Hematopoietic multipotent progenitor cell (in vitro differentiated cells): ENCODE measurements at regions not wholly inside any gene's neighbourhood (a gene's known extent, or its start where the extent isn't known, plus 50 kb on each side); places are given as distances from the start of the nearest gene placed in this dataset.

ENCODE experiments used
- DNase-seq, 3 donors: peaks; one replicate each; pipeline ENCODE4 v3.0.0-alpha.2; 2011 to 2015; ENCODE audit warnings: low read depth in 2 of 3, low spot score in 2 of 3

DNA sequence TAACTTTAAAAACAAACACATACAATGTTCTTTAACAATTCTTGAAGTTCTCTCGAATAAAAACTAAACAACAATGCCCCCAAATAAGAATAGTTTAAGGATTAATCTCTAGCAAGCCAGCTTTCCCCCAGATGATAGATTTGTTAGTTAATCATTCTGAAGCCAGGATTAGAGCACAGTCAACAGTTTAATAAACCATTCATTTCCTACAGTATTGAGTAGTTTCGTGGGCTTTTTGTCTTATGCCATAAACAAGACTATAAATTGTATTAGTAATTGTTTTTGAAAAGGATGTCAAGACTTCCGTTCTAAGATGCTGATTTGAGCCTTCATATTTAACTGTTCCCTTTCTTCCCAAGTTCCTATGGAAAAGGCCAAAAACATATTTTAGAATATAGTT is 136.6 kb downstream of the PIK3R1 start:
- DNase-seq, result no peak

- DNase-seq, result no peak
These were observed 138.0 kb downstream of the PIK3R1 start for GRCh38 chr5:68353605-68354004.

- no peak for DNase-seq
These were observed 138.8 kb downstream of the PIK3R1 start for GRCh38 chr5:68354315-68354714.

- DNase-seq, result no peak
These were observed 140.7 kb downstream of the PIK3R1 start for GRCh38 chr5:68356216-68356615.

- no peak for DNase-seq
These were observed 141.1 kb downstream of the PIK3R1 start for GRCh38 chr5:68356623-68357022.

GRCh38 chr5:68359699-68360098 is 144.1 kb downstream of the PIK3R1 start:
- DNase-seq, result no peak

DNA sequence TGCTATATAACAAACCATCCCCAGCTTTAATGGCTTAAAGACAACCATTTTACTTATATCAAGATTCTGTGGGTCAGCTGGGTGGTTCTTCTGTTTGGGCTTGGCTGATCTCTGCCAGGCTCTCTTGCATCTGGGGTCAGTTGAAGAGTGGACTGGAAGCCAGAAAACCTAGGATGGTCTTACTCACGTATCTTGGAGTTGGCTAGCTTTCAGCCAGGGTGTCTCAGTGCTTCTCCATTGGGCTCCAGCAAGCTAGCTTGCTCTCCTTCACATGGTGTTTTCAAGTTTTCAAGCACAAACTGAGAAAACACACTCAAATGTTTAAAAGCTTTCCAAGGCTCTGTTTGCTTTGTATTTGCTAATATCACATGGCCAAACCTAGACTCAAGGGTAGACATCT is 146.8 kb downstream of the PIK3R1 start:
- no peak for DNase-seq

DNA sequence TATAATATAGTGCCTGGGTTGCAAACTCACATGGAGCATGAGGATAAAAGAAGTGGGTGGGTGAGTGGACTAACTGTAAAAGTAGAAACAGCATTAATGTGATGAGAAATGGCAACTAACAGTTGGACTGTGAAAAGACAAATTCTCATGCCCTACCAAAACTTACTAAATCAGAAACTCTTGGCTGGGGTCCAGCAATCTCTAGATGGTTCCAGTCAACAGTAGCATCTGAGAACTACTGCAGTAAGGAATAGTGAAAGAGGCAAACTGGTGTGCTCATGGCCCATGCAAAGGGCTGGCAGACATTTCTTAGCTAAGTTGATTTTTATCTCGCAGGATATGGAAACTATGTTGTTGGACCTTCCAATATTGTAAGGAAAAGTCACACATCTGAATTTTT is 150.3 kb downstream of the PIK3R1 start:
- no peak for DNase-seq

DNA sequence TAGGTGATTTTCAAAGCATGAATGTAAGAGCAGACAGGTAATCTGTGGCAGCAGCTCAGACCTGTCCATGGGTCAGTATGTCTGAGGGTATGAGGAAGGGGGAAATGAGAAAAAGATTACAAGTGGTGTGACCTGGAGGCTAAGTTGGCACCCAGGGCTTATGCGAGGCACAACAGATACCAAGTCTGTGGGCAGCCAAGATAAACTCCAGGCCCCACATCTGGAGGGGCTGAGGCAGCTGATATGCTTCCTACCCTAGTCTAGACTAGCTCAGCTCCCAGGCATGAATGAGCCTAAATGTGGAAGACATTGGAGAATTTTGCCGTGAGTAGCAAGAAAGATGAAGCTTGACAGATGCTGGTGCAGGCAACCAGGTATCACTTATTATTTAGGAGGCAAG is 151.7 kb downstream of the PIK3R1 start:
- peak in 1 of 3 donors; percentile 26 for DNase-seq

- no peak for DNase-seq
These were observed 152.2 kb downstream of the PIK3R1 start for GRCh38 chr5:68367717-68368116.

- DNase-seq, result no peak
These were observed 152.9 kb downstream of the PIK3R1 start for GRCh38 chr5:68368311-68369022.

DNA sequence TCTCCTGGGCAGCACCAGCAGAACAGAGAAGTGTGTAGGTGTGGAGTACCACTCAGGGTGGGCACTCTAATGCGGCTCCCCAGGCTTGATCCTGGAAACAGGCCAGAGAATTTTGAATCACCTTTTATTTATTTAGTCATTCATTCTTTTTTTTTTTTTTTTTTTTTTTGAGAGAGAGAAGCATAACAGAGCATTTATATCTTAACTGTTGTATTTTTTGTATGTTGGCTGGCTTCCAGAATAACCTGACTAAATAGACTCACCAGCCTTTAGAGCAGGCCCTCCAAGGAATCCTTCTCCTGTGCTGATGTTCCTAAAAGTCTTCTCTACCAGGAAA is 153.4 kb downstream of the PIK3R1 start:
- DNase-seq, result peak in 1 of 3 donors; percentile 62

GRCh38 chr5:68369457-68370125 is 154.0 kb downstream of the PIK3R1 start:
- peak in 1 of 3 donors; percentile 80 for DNase-seq

DNA sequence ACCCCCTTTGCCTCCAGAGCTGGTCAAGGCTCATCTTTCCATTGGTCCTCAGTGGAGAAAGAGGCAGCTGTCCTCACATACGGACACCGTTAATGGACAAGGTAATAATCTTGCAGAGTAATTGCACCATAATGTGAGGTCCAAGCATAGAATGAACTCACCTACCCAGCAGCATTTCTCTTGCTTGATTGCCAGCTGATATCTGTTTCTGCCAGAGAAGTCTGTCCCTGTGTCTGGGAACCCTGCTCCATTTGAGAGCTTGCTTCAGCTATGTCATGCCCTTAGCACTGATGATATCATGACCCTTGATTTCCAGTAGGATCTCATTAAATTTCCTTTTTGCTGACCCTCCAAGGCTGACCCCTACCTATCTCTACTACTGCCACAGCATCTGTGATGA is 154.6 kb downstream of the PIK3R1 start:
- no peak for DNase-seq

DNA sequence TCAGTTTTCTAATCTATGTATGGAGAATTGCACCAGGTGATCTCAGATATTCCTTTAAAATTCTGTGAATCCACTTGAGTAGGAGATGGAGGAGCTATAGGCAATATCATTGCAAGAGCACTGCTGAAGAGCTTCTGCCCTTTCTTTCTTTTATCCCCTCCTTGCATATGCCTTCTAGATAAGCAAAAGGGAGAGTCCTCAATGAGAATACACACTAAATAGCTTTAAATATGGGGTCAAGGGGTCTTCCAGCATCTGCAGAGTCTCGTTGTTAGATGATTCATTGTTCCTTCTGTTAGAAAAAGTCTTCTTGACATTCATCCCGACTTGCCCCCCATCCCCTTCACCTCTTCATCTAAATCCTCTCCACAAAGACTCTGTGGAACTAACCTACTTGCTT is 156.1 kb downstream of the PIK3R1 start:
- no peak for DNase-seq

DNA sequence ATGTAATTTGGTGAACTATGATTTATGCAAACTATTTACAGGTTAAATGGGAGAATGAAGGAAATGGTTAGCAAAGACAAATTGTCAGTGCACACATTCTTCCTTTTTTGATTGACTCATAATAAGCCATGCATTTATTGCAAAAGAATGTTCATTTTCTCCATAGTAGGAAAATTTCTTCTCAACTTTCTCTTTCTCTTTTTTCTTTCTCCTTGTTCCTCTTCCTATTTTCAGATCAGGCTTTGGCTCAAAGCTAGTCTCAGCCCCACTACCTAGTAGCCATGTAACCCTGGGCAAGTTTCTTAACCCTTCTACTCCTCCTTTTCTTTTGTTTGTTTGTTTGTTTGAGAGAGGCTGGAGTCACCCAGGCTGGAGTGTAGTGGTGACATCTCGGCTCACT is 156.6 kb downstream of the PIK3R1 start:
- DNase-seq, result no peak

GRCh38 chr5:68373050-68373449 is 157.5 kb downstream of the PIK3R1 start:
- no peak for DNase-seq

DNA sequence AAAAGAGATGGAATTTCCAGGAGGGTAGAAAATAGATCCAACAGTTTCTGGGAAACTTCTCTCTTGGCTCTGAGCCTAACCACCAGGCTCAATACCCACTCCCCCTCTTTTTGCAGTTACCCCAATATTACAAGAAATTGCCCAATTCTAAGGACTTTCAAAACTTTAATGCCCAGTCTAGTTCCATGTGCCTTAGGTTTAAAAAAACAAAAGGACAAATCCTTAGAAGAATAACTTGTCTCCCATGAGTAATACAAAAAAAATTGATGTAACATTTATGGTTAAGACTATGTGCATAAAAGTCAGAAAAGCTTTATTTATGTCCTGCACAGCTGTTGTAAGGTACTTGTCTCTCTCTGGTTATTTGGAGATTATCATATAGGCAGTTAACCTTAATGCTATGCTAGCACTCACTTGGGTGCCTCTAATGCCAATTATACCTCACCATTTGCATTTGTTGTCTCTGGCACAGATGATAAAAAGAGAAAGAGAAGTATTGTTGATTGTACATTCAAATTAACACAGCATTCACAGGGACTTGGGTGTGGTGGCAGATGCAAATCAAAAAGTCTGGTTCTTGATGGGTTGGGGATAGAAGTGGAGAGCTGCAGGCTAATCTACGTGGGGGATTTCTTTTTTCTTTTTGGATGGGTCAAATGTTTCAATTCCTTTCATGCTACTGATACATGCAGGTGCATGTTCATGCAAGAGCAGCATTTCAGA is 159.4 kb downstream of the PIK3R1 start:
- no peak for DNase-seq

GRCh38 chr5:68375540-68375939 is 160.0 kb downstream of the PIK3R1 start:
- no peak for DNase-seq

GRCh38 chr5:68376935-68377334 is 161.4 kb downstream of the PIK3R1 start:
- DNase-seq, result no peak

DNA sequence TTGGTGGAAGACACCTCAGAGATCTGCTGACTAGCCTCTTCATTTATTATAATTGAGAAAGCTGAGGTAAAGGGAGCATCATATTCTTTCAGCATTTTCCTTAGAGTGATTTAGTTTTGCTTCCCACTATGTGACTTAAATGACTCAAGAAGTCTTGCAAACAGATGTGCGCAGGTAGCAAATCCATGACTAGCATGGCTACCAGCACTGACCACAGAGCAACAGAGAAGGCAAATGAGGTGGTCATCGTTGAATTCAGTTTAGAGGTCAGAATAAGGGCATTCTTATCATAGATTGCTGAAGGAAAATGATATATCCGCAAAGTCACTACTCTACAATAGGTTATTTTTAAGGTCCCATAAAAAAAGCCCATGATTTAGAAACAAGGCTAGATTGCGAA is 162.2 kb downstream of the PIK3R1 start:
- DNase-seq, result no peak

DNA sequence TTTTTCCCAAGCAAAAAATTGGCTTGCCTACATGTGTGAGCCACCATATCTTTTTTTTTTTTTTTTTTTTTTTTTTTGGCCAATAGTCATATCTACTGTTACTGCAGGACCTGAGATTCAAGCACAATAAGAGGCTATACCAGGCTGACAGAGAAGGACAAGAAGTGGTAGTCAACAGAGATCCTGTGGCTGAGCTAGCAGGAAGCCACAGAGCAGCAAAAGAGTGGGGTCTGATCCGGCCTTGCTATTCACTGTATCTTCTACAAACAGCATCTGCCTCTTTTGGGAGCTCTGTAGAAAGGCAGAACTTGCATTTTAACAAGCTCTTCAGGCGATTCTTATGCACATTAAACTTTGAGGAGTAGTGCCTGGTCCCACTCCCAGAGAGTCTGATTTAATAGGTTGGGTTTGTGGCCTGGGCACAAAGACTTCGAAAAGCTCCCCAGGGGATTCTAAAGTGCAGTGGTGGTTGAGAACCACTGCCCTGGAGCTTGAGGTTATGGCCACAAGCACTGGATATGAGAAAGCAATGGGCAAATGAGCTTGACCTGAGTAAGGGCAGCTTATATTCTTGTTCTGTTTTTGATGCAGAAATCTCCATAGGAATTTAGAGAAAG is 162.8 kb downstream of the PIK3R1 start:
- peak in 1 of 3 donors; percentile 66 for DNase-seq
